ENCODE measurements at regions not wholly inside any gene's neighbourhood (a gene's known extent, or its start where the extent isn't known, plus 50 kb on each side); places are given as distances from the start of the nearest gene placed in this dataset.

GRCh38 chr5:86885489-86886230 lies 267.9 kb downstream of the COX7C start:
- no peaks in the 10 kb centered on the region for H3K9me3 Mint-ChIP-seq
- no peak overlapping the region for H3K27ac Mint-ChIP-seq
- no peak for ATAC-seq
- H3K36me3 Mint-ChIP-seq, result no peaks in the 10 kb centered on the region
- DNase-seq (ENCODE audit: low spot score in 2 of 2), result no peak

- DNase-seq (ENCODE audit: low spot score in 2 of 2), result no peak
- H3K27ac Mint-ChIP-seq, result no peak overlapping the region
- H3K9me3 Mint-ChIP-seq, result no peaks in the 10 kb centered on the region
- H3K36me3 Mint-ChIP-seq, result no peaks in the 10 kb centered on the region
- ATAC-seq, result no peak
These were observed 272.6 kb downstream of the COX7C start for GRCh38 chr5:86890375-86890774.

DNA sequence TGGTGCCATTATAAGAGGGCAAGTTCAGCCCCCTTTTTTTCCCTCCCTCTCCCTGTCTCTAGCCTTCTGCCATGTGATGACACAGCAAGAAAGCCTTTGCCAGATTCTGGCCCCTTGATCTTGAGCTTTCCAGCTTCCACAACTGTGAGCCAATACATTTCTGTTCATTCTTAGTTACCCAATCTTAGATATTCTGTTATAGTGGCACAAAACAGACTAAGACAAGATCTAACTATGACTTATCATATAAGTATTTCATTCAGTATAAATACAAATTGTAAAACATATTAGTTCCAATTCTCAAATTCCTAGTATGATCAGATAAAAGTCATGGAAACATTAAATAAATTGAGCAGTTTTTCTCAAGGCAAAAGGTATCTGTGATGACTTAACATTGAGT lies 276.3 kb downstream of the COX7C start:
- ATAC-seq (no peak), DNase-seq (ENCODE audit: low spot score in 2 of 2) (no peak)
- no peaks in the 10 kb centered on the region for H3K9me3 Mint-ChIP-seq
- no peak overlapping the region for H3K27ac Mint-ChIP-seq
- no peaks in the 10 kb centered on the region for H3K36me3 Mint-ChIP-seq

GRCh38 chr5:86896916-86897315 lies 279.2 kb downstream of the COX7C start:
- Mint-ChIP-seq H3K9me3 (no peaks in the 10 kb centered on the region), H3K27ac (no peak overlapping the region), H3K36me3 (no peaks in the 10 kb centered on the region)
- ATAC-seq (no peak), DNase-seq (ENCODE audit: low spot score in 2 of 2) (no peak)

- Mint-ChIP-seq H3K9me3 (no peaks in the 10 kb centered on the region), H3K36me3 (no peaks in the 10 kb centered on the region), H3K27ac (no peak overlapping the region)
- no peak for DNase-seq (ENCODE audit: low spot score in 2 of 2)
- no peak for ATAC-seq
These were observed 291.9 kb downstream of the COX7C start for GRCh38 chr5:86909418-86910295.

DNA sequence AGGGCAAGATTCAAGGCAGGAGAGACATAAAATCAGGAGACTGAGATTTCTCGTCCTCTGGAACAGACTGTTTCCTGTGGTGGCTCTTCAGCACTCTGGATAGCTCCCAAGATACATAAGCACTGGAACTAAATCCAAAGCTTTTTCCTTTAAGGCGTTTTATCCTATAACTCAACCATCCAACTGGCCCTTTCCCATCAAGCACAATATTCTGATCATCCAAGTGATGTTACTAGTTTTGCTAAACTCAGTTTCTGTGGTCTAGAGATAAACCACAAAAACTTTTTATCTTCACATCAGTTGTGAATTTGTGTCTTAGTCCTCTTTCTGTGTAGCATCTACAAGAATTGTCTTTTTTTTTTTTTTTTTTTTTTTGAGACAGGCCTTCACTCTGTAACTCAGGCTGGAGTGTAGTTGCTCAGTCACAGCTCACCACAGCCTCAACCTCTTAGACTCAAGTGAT lies 299.4 kb downstream of the COX7C start:
- no peaks in the 10 kb centered on the region for H3K9me3 Mint-ChIP-seq
- ATAC-seq (peak in 1 of 2 donors; percentile 80), DNase-seq (ENCODE audit: low spot score in 2 of 2) (no peak)
- no peak overlapping the region for H3K27ac Mint-ChIP-seq
- no peaks in the 10 kb centered on the region for H3K36me3 Mint-ChIP-seq

DNA sequence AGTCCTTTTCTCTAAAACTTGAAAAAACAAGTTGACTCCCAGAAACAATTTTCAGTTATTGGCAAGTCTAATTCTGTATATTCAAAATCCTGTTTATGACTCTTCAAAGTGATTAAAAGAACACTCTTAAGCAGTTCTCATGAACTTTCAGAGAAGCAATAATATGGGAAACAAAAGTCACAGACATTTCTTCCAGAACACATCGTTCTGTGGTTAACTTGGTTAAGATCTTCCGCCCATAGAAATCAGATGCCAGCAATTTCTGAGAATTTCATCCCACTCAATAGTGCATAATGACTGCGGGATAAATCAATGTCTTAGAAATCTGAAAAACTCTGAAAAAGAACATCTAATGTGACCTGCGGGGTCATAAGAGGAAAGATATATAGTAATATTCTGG lies 300.5 kb downstream of the COX7C start:
- no peak overlapping the region for H3K27ac Mint-ChIP-seq
- DNase-seq (ENCODE audit: low spot score in 2 of 2) (no peak), ATAC-seq (peak in 1 of 2 donors; percentile 73)
- no peaks in the 10 kb centered on the region for H3K9me3 Mint-ChIP-seq
- H3K36me3 Mint-ChIP-seq, result no peaks in the 10 kb centered on the region

GRCh38 chr5:86926033-86926432 lies 308.3 kb downstream of the COX7C start:
- DNase-seq (ENCODE audit: low spot score in 2 of 2), result no peak
- H3K9me3 Mint-ChIP-seq, result no peaks in the 10 kb centered on the region
- no peaks in the 10 kb centered on the region for H3K36me3 Mint-ChIP-seq
- no peak overlapping the region for H3K27ac Mint-ChIP-seq
- ATAC-seq, result no peak

DNA sequence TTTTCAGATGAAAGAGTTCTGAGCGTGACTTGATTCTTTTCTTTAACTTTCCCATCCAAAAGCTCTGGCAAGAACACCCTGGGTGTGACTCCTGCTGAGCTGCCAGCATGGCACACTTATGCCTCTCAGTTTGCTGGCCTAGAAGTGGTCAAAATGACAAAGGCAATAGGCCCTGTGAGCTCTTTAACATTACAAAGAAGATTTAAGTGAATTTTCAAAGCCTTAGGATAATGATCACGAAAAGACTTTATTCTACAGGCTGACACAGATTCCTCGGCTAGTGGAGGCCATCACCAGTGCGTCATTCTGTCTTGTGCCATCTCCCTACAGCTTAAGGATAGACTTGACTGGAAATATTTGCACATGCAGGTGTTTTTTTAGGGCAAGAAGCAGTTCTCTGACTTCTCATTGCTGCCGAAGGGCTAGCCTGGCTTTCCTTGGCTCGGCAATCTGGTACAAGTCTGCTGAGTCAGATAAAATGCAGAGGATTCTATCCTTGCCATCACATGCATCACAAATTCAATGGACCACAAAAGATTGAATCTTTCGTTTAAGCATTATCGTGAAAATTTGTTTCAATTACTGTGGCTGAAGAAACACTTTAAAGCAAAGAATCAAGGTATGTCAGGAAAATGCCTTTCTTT lies 311.5 kb downstream of the COX7C start:
- Mint-ChIP-seq H3K27ac (no peak overlapping the region), H3K36me3 (no peaks in the 10 kb centered on the region), H3K9me3 (no peaks in the 10 kb centered on the region)
- DNase-seq (ENCODE audit: low spot score in 2 of 2), result no peak
- ATAC-seq, result no peak

GRCh38 chr5:86951761-86952160 lies 315.9 kb upstream of the RASA1 start:
- Mint-ChIP-seq H3K9me3 (no peaks in the 10 kb centered on the region), H3K36me3 (no peaks in the 10 kb centered on the region), H3K27ac (no peak overlapping the region)
- ATAC-seq (no peak), DNase-seq (ENCODE audit: low spot score in 2 of 2) (no peak)

DNA sequence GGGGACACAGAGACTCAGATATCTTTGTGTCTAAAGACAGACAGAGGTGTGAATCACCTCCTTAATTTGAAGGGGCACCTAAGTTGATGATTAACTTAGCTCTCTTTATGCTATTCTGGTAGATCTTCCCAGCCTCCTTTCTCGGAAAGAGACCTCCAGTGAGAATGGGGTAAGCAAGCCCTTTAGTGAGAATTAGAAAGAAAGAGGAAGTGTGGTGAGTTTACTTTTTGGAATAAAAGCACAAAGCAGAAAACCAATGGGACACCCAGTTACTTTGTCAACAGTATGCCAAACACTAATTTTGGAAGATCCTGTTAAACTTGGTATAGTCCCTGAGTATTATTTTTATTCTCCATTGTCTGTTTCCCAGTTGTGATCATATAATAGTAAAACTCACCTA lies 302.8 kb upstream of the RASA1 start:
- no peaks in the 10 kb centered on the region for H3K36me3 Mint-ChIP-seq
- no peak for DNase-seq (ENCODE audit: low spot score in 2 of 2)
- no peak overlapping the region for H3K27ac Mint-ChIP-seq
- ATAC-seq, result no peak
- no peaks in the 10 kb centered on the region for H3K9me3 Mint-ChIP-seq

DNA sequence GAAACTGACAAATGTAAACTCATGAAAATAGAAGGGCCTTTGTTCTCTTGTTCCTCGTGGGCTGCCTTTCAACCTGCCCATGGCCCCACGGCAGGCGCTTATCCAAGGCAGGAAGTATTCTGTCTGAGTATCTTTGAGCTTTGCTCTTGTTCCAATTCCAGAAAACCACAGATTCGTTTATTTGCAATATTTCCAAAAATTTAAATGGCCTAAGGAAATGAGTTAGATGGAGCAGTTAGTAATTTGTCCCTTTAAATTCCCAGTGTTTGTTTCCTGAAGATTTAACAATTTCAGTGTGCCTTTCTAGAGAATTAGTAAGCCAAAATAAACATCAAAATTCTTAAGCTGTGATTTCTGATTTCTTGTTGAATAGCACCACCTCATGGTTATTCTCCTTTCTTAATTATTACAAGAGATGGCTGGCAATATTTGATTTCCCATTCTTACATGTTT lies 299.4 kb upstream of the RASA1 start:
- DNase-seq (ENCODE audit: low spot score in 2 of 2) (no peak), ATAC-seq (no peak)
- no peak overlapping the region for H3K27ac Mint-ChIP-seq
- H3K9me3 Mint-ChIP-seq, result no peaks in the 10 kb centered on the region
- no peaks in the 10 kb centered on the region for H3K36me3 Mint-ChIP-seq

DNA sequence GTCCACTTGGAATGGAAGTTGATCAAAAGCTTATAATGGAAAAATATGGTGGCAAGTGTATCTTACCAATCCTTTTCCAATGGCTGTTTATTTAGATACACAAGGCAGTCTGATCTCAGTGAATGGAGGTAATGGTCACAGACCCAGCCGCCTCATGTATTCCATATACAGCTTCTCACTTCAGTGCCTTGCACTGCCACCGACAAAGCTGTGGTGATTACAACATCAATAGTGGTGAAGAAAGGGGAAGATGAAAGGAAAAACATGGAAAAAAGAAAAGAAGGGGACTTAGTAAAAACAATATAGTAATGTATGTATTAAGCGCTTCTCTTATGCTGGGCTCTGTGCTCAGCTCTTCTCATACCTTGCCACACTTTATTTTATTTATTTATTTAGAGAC lies 297.3 kb upstream of the RASA1 start:
- no peak overlapping the region for H3K27ac Mint-ChIP-seq
- no peak for DNase-seq (ENCODE audit: low spot score in 2 of 2)
- no peak for ATAC-seq
- no peaks in the 10 kb centered on the region for H3K9me3 Mint-ChIP-seq
- H3K36me3 Mint-ChIP-seq, result no peaks in the 10 kb centered on the region

GRCh38 chr5:86971034-86971571 lies 296.6 kb upstream of the RASA1 start:
- H3K9me3 Mint-ChIP-seq, result no peaks in the 10 kb centered on the region
- H3K36me3 Mint-ChIP-seq, result no peaks in the 10 kb centered on the region
- H3K27ac Mint-ChIP-seq, result no peak overlapping the region
- no peak for DNase-seq (ENCODE audit: low spot score in 2 of 2)
- ATAC-seq, result no peak

GRCh38 chr5:86974955-86975354 lies 292.7 kb upstream of the RASA1 start:
- Mint-ChIP-seq H3K36me3 (no peaks in the 10 kb centered on the region), H3K27ac (no peak overlapping the region), H3K9me3 (no peaks in the 10 kb centered on the region)
- DNase-seq (ENCODE audit: low spot score in 2 of 2) (no peak), ATAC-seq (no peak)

DNA sequence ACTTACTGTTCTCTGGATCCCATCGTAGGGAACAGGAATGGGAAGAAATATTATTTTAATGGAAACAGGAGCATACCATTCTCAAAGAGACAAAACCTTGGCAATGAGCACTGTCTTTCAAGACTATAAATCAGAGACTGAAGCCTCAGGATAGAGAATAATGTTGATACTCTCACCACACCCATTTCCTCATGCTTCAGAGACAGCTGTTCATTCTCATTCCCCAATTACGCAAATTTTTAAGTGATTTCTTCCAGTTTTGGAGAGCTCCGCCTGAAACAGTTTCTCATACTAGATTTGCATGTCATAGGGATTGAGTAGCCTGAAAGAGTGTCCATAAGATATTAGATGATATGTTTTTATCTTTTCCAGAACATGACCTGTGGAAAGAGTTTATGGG lies 290.5 kb upstream of the RASA1 start:
- no peaks in the 10 kb centered on the region for H3K36me3 Mint-ChIP-seq
- no peak for DNase-seq (ENCODE audit: low spot score in 2 of 2)
- H3K9me3 Mint-ChIP-seq, result no peaks in the 10 kb centered on the region
- no peak for ATAC-seq
- no peak overlapping the region for H3K27ac Mint-ChIP-seq

DNA sequence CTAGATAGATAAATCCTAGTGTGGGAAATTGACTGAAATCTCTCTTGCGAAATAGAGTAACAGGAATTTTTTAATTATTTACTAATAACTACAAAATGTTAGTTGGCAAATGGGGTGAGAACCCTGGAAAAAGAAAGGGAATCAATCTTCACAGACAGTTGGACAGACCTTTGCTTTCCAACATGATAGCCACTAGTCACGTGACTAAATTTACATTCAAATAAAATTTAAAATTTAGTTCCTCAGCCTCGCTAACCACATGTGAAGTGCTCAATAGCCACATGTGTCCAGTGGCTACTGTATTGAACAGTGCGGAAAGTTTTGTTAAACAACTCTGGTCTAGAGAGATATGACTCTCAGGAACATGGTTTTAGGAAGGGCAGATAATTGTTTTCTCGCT lies 289.9 kb upstream of the RASA1 start:
- Mint-ChIP-seq H3K36me3 (no peaks in the 10 kb centered on the region), H3K9me3 (no peaks in the 10 kb centered on the region), H3K27ac (no peak overlapping the region)
- DNase-seq (ENCODE audit: low spot score in 2 of 2) (no peak), ATAC-seq (no peak)

Data from activated naive CD4-positive, alpha-beta T cell treated with anti-CD3 and anti-CD28 coated beads, Interleukin-2, amount 50 U/mL, for 72 hours (primary cell).